ENCODE measurements at regions not wholly inside any gene's neighbourhood (a gene's known extent, or its start where the extent isn't known, plus 50 kb on each side); places are given as distances from the start of the nearest gene placed in this dataset.
A peak's percentile ranks its signal among the peaks of the same experiment; 100 is the strongest.

DNA sequence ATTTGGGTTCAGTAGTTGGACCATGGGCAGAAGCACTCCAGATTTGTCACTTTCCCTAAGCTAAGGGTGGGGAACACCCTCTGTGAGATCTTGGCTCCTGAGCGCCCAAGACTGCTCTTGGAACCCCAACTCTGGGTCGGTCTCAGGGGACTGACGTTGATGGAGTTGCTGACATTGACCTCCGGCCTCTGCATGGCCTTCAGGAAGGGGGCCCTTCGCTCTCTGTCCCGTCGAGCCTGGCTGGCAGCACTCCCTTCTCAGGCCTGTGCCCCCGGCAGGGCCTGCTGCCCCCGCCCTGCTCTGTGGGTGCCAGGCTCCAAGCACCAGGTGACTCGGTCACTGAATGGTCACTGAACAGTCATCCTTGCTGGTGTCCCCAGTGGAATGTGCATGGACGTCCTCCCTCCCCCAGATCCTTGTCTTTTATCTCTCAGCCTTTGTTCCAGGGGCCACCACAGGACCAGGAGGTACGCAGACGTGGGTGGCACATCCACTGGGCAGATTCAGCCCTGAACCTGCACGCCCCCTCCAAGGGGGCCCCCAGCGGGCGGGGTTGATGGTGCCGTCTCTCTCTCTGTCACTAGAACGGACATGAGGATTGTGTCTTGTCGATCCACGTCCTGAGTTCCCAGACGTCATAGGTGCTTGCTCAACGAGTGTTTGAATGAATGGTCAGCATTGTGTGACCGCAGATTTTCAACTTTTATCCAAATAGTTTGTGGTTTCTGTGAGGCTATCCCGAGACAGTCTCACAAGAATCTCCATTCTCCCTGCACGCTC lies 314.5 kb downstream of the SEC14L1 start:
- peaks cover 9% of the 10 kb centered on the region; the same call in 2 of the 3 replicates for H3K36me3 ChIP-seq (ENCODE audit: control insufficient read depth, insufficient read depth, low read length)
- H2AFZ ChIP-seq (ENCODE audit: low read depth, low read length): no peak overlapping the region
- WGBS (ENCODE audit: insufficient coverage, low coverage, missing lambda C conversion rate): 72% methylated on average over 19 of the region's 25 CpGs
- TF ChIP-seq IRF2 (CRISPR knock-in tag; IDR thresholded peaks at IDR 0.05) (no peak), ZFP30 (CRISPR knock-in tag; IDR thresholded peaks at IDR 0.05; ENCODE audit: borderline replicate concordance) (no peak), ZBED1 (IDR thresholded peaks at IDR 0.05) (no peak), CBX2 (IDR thresholded peaks at IDR 0.05; ENCODE audit: insufficient read depth, low read length, poor library complexity, severe bottlenecking) (no peak), CEBPG (CRISPR knock-in tag; IDR thresholded peaks at IDR 0.05) (0 out of 2 replicates have a peak, but pooled peaks have one; percentile 2), CEBPG (tag; conservative IDR thresholded peaks at IDR 0.05 in 1 of 2, IDR thresholded peaks at IDR 0.05 in 1 of 2) (no peak), CCNT2 (IDR thresholded peaks at IDR 0.05; ENCODE audit: borderline replicate concordance, extremely low read depth, insufficient read length, low read depth, low read length) (no peak), ELF1 (tag; IDR thresholded peaks at IDR 0.05) (no peak), ZNF253 (CRISPR knock-in tag; conservative IDR thresholded peaks at IDR 0.05) (no peak), PML (IDR thresholded peaks at IDR 0.05; ENCODE audit: low read length) (no peak), ZNF695 (CRISPR knock-in tag; IDR thresholded peaks at IDR 0.05) (no peak), BMI1 (IDR thresholded peaks at IDR 0.05; ENCODE audit: low read length) (no peak), PTRF (tag; IDR thresholded peaks at IDR 0.05) (no peak), NR1H2 (CRISPR knock-in tag; IDR thresholded peaks at IDR 0.05) (no peak)
- TF ChIP-seq, protein P1, sequence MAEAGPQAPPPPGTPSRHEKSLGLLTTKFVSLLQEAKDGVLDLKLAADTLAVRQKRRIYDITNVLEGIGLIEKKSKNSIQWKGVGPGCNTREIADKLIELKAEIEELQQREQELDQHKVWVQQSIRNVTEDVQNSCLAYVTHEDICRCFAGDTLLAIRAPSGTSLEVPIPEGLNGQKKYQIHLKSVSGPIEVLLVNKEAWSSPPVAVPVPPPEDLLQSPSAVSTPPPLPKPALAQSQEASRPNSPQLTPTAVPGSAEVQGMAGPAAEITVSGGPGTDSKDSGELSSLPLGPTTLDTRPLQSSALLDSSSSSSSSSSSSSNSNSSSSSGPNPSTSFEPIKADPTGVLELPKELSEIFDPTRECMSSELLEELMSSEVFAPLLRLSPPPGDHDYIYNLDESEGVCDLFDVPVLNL (CRISPR knock-in tag; IDR thresholded peaks at IDR 0.05; ENCODE audit: low read depth): no peak
- TF ChIP-seq, protein P2, sequence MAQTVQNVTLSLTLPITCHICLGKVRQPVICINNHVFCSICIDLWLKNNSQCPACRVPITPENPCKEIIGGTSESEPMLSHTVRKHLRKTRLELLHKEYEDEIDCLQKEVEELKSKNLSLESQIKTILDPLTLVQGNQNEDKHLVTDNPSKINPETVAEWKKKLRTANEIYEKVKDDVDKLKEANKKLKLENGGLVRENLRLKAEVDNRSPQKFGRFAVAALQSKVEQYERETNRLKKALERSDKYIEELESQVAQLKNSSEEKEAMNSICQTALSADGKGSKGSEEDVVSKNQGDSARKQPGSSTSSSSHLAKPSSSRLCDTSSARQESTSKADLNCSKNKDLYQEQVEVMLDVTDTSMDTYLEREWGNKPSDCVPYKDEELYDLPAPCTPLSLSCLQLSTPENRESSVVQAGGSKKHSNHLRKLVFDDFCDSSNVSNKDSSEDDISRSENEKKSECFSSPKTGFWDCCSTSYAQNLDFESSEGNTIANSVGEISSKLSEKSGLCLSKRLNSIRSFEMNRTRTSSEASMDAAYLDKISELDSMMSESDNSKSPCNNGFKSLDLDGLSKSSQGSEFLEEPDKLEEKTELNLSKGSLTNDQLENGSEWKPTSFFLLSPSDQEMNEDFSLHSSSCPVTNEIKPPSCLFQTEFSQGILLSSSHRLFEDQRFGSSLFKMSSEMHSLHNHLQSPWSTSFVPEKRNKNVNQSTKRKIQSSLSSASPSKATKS (CRISPR knock-in tag; IDR thresholded peaks at IDR 0.05): no peak
- TF ChIP-seq, protein P3, sequence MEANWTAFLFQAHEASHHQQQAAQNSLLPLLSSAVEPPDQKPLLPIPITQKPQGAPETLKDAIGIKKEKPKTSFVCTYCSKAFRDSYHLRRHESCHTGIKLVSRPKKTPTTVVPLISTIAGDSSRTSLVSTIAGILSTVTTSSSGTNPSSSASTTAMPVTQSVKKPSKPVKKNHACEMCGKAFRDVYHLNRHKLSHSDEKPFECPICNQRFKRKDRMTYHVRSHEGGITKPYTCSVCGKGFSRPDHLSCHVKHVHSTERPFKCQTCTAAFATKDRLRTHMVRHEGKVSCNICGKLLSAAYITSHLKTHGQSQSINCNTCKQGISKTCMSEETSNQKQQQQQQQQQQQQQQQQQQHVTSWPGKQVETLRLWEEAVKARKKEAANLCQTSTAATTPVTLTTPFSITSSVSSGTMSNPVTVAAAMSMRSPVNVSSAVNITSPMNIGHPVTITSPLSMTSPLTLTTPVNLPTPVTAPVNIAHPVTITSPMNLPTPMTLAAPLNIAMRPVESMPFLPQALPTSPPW (CRISPR knock-in tag; IDR thresholded peaks at IDR 0.05): 0 out of 2 replicates have a peak, but pooled peaks have one; percentile 18
- POLR2A ChIA-PET: interaction anchor here (0.6 kb wide), 1 partner anchor 136 kb away, joined by 3 read pairs; a partner anchor contains a TSS
- H3K4me2 ChIP-seq (ENCODE audit: insufficient read depth, low read length): no peak overlapping the region
- no peak overlapping the region for H3K27ac ChIP-seq (ENCODE audit: extremely low read depth, low read depth, low read length)
- no peaks in the 10 kb centered on the region for H3K9me3 ChIP-seq (replicated peaks; ENCODE audit: control insufficient read depth, insufficient read depth, low read depth, low read length)
- intact Hi-C loops (cut with micrococcal nuclease) (no loop called here), in situ Hi-C loops (cut with MboI) (no loop called here)
- peaks cover 80% of the 10 kb centered on the region for H3K79me2 ChIP-seq (ENCODE audit: control insufficient read depth, insufficient read depth, low read length)
- H3K4me3 ChIP-seq: no peak overlapping the region
- DNase-seq (ENCODE audit: extremely low read depth in 1 of 4, low spot score in 3 of 4): no peak
- BruUV-seq (replicated peaks): no TSS peak
- H3K27me3 ChIP-seq (ENCODE audit: control insufficient read depth in 2 of 2, insufficient read depth in 2 of 2, low read length in 2 of 2): no peaks in the 10 kb centered on the region
- peak overlapping the region in 1 of 2 experiments; percentile 1; a peak in 2 of 4 replicates for H3K9ac ChIP-seq (ENCODE audit: insufficient read depth in 1 of 2, low read depth in 2 of 2, low read length in 2 of 2)
- FAIRE-seq: no peak
- H3K9me1 ChIP-seq (ENCODE audit: control insufficient read depth, insufficient read depth, low read length): no peaks in the 10 kb centered on the region
- CTCF ChIA-PET (ENCODE audit: low intra/inter-chr PET ratio): no interaction called here
- H3K4me1 ChIP-seq (replicated peaks in 1 of 2; ENCODE audit: control insufficient read depth in 2 of 2, insufficient read depth in 2 of 2, low read length in 2 of 2): peaks cover 45 to 87% of the 10 kb centered on the region in 2 experiments
- H4K20me1 ChIP-seq (replicated peaks; ENCODE audit: control insufficient read depth, insufficient read depth, low read length): peaks cover 12% of the 10 kb centered on the region; the same call in 1 of the 2 replicates
- ATAC-seq: no peak
